GM18519 (cell line): ENCODE measurements at regions not wholly inside any gene's neighbourhood (a gene's known extent, or its start where the extent isn't known, plus 50 kb on each side); places are given as distances from the start of the nearest gene placed in this dataset.

Source experiments
- ATAC-seq: cut with Tn5 transposase; IDR thresholded peaks from one replicate; pipeline ENCODE4 v1.9.1; 2021; ENCODE audit warnings: mild to moderate bottlenecking, moderate library complexity; ENCODE audit not compliant: unreplicated experiment, low FRiP score

- ATAC-seq: no peak
These were observed 826.6 kb downstream of the SQOR start for GRCh38 chr15:46461416-46461815.

- ATAC-seq: no peak
These were observed 832.2 kb downstream of the SQOR start for GRCh38 chr15:46467041-46467440.

- ATAC-seq: no peak
These were observed 836.3 kb downstream of the SQOR start for GRCh38 chr15:46471096-46471495.

DNA sequence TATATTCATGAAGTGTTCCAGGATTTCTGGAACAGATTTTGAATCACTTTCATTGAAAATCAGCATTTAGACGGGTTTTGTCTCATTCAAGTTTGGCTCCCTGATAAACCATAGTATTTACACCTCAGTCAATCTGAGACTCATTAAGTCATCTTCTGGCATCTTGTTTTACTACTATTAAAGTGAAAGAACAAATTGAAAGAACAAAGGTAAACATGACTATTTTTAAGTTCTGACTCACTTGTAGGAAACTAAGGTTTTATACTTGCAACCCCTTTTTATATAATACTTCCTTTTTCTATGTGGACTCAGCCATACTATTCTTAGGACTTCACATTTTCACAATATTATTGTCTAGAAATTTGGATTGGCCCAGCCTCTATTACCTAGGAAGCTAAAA is 854.4 kb downstream of the SQOR start:
- no peak for ATAC-seq

- ATAC-seq: no peak
These were observed 861.8 kb downstream of the SQOR start for GRCh38 chr15:46496491-46497115.

GRCh38 chr15:46502667-46503066 is 867.8 kb downstream of the SQOR start:
- no peak for ATAC-seq

DNA sequence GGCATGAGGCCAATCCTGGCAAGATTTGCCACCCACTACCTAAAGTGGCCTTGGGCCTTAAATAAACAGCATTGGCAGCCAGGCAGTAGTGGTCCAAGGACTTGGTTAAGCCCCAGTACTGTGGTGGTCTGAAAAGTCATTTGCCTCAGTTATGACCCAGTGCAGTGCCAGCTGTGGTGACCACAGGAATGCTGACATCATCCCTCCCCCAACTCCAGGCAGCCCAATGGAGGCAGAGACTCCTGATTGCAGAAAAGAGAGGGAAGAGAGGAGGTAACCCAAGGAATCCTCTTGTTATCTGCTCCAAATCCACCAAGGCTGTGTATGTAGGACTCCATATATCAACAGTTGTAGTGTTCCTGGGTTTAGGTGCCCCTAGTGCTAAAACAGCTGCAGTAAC is 883.6 kb downstream of the SQOR start:
- ATAC-seq: no peak

GRCh38 chr15:46523701-46524100 is 888.9 kb downstream of the SQOR start:
- ATAC-seq: no peak

DNA sequence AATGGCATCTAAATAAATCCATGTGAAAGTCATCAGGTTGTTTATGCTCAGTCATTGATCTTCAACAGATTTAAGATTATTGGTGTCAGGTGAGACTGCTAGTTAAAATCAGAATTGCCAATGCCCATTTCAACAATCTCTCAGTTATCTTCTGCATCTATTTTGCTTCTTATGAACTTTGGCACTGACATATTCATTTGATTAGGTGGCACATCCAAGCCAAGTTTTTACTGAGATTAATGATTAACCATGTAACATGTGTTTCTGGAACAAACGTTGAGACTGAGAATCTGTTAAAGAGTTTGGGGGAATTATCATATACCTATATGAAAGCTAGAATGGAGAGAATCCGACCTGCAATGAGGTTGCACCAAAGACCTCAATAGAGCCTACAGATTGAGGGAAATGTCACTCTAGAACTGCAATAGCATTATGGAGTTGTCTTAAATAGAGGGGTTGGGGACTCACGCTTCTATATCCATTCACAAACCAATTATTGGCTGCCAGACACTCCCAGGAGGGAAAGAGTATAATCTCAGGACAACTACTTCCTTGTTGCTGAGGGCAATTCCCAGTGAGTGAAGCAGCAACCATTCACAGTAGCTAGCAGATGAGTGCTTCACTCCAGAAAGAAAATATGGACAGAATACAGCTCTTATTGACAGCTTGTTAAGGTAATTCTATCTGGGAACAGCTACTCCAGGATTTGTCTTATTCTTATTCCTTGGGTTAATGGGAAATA is 891.3 kb downstream of the SQOR start:
- no peak for ATAC-seq

DNA sequence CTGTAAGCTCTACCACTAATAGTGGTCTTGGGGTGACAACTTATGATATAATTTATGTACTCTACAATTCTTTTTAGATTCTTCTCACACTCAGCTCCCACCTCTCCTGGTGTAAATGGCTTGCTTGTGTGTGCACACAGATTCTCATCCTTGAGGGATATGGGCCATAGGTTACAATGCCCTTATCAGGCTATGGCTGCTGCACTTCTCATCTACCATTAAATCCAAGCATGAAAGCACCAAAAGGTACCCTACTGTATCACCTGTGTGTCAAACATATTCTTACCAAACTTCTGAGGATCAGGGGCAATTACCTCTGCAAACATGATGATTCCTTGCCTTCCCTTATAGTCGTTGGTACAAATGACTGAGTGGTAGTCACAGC is 891.9 kb downstream of the SQOR start:
- ATAC-seq: no peak

- no peak for ATAC-seq
These were observed 908.8 kb downstream of the SQOR start for GRCh38 chr15:46543626-46544025.

DNA sequence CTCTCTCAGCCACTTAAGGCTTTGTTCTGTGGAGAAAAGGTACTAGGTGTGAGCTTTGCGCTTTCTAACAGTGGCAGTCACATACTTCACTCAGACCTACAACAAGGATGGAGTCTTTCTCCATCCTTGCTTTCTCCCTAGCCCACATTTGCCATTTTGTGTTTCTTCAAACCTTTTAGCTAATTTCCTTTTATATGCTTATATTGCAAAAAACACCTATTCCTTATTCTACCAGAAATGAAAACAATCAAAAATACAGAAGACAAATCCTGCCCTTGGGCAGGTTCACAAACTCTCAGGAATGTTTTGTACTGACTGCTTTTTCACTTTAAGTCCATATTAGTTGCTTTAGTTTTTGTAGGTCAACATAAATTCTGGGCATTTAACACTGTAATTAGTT is 914.2 kb downstream of the SQOR start:
- no peak for ATAC-seq

DNA sequence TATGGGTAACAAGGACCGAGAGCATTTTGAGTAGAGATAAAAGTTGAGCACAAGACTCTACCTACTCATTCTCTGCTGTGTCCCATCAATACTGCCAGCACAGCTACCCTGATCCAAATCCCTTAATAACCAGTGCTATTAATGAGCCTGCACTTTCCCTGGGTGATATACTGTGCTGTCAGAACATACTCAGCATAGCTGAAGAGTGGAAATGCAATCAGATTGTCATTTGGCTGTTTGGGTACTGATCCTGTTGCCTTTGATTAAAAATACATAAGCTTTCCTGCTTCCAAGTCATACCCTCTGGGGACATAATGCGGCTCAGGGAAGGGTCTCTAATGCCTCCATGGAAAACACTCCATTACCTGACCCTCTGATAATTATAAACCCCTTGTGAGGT is 917.5 kb downstream of the SQOR start:
- ATAC-seq: no peak

GRCh38 chr15:46555547-46555946 is 920.7 kb downstream of the SQOR start:
- ATAC-seq: no peak

DNA sequence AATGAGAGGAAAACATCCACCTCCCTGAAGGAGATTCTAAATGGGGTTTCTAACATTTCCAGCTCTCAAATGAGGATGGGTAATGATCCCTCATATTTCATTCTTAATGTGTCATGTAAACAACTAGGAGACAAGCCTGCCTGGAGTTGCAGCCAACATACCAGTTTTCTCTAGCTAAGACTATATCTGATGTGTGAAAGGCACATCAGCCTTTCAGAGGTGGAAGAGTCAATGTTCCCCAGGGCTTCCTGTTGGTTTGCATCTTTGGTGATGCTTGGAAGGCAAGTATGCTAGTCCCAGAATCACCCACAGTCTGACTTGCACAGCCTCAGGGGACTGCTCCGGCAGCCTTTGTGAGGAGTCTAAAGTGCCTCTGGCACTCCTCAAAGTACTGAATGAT is 921.2 kb downstream of the SQOR start:
- no peak for ATAC-seq

DNA sequence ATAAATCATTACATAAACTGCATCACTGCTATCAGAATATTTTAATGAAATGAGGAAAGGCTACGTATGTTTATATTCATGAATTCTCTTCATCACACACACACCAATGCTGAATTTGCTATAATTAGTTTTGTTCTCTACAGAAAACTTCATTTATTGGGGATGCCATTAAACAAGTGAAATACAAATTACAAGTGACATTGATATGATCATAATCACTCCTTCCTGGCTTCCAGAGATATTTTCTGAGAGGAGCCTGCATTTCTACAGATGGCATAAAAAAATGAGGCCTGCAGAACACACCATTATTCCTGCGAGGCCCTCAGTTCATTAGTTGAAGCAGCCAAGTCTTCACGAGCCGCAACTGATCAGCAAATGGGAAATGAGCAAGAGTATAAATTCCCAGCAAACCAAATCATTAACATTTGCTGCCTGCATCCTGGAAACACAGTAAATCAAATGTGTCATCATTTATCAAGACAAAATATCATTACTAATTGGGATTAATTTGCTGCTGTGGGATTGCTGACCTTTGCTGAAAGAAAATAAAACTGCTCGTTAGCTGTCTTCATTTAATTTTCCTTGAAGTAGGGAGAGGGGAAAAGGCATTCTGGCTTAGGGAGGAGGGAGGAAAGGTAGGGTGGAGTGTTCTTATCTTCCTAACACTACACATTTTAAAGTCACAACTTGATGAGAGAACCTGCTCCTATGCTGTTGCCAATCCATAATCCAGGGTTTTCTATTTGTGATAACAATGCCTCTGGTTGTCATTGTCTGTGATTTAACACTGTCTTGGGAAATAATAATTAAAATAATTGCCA is 921.9 kb downstream of the SQOR start:
- ATAC-seq: no peak

DNA sequence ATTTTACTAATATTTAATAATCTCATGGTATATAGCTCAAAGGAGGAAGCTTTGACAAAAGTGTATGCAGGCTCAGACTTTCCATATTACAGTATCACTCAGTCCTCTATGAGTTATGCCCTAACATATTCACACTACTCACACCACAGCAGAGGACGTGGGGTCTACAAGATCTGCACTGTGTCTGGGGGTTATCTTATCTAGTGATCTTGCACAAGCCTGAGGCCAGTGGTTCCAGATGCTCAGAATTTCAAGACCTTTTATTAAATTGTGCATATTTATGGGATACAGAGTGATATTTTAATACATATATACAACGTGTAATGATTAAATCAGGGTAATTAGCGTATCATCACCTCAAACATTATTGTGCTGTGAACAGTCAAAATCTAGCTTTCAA is 933.1 kb downstream of the SQOR start:
- ATAC-seq: no peak

- ATAC-seq: no peak
These were observed 935.0 kb downstream of the SQOR start for GRCh38 chr15:46569781-46570180.

DNA sequence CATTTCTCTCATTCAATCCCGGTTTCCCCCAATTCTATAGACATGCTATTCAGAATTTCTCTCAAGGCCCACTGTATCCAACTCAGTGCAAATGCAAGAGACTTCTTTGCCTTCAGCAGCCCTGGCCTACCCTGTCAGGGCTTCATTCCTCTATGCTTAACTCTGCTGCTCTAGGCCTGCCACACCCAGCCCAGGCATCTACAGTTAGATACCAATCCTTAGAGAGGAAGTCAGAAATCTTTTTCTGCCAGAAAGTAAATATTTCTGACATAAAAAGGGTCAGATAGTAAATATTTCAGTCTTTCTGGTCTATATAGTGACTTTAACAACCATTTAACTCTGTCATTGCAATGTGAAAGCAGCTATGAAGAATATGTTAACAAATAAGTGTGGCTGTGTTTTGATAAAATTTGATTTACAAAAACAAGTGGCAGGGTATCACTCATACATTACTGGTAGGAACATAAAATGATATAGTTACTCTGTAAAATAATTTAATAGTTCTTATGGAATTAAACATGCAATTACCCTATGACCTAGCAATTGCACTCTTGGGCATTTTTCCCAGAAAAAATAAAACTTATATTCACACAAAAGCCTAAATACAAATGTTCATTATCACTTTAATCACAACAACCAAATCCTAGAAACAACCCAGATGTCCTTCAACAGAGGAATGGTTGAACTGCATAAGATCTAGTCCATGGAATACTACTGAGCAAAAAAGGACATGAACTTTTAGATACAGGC is 942.0 kb downstream of the SQOR start:
- no peak for ATAC-seq

DNA sequence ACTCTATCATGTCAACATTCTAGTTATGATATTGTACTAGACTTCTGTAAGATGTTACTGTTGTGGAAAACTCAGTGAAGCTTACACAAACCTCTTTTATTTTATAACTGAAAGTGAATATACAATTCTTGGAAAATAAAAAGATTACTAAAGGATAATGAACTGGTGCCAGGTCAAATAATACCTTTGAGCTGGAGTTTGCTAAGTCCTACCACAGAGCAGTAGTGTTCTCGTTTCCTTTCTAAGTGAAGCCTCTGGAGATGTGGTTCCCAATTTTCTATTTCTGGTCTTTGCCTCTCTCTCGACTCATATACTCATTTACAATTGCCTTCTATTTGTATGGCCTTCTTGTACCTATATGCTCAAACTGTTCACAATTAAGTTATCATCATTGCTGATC is 942.9 kb downstream of the SQOR start:
- ATAC-seq: no peak

DNA sequence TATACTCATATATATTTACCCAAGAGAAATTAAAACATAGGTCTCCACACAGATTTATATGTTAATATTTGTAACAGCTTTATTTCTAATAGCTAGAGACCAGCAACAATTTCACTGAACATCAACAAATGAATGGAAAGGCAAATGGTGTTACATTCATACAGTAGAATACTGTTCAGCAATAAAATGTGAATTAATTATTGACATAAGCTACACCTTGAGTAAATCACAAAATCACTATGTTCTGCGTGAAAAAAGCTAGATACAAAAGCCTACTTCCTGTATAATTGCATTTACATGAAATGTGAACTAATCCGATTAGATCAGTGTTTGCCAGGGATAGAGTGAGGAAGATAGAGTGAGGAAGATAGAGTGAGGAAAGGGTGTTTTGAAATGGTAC is 945.7 kb downstream of the SQOR start:
- ATAC-seq: no peak
